NCI-H1436 (cell line): ENCODE measurements at regions not wholly inside any gene's neighbourhood (a gene's known extent, or its start where the extent isn't known, plus 50 kb on each side); places are given as distances from the start of the nearest gene placed in this dataset.

Source experiments
- DNase-seq: peaks from one replicate; lab custom pipeline; 2025; lab: John Stamatoyannopoulos, UW

GRCh38 chr11:70521475-70522308 is 123.4 kb downstream of the CTTN start:
- no peak for DNase-seq

GRCh38 chr11:70522309-70522592 is 123.9 kb downstream of the CTTN start:
- no peak for DNase-seq

GRCh38 chr11:70522593-70523311 is 124.4 kb downstream of the CTTN start:
- DNase-seq = no peak

GRCh38 chr11:70523384-70524095 is 125.2 kb downstream of the CTTN start:
- no peak for DNase-seq

GRCh38 chr11:70524096-70524922 is 126.0 kb downstream of the CTTN start:
- DNase-seq = no peak

GRCh38 chr11:70525006-70525405 is 126.7 kb downstream of the CTTN start:
- no peak for DNase-seq

GRCh38 chr11:70525466-70525865 is 127.1 kb downstream of the CTTN start:
- no peak for DNase-seq

- no peak for DNase-seq
These were observed 128.1 kb downstream of the CTTN start for GRCh38 chr11:70526116-70527045.

GRCh38 chr11:70527046-70527395 is 128.7 kb downstream of the CTTN start:
- DNase-seq = no peak

GRCh38 chr11:70527429-70528045 is 129.2 kb downstream of the CTTN start:
- no peak for DNase-seq

- no peak for DNase-seq
These were observed 129.9 kb downstream of the CTTN start for GRCh38 chr11:70528046-70528793.

GRCh38 chr11:70528794-70529580 is 130.7 kb downstream of the CTTN start:
- no peak for DNase-seq

GRCh38 chr11:70530010-70530409 is 131.7 kb downstream of the CTTN start:
- no peak for DNase-seq

- DNase-seq = no peak
These were observed 132.4 kb downstream of the CTTN start for GRCh38 chr11:70530629-70531185.

- DNase-seq = no peak
These were observed 133.1 kb downstream of the CTTN start for GRCh38 chr11:70531281-70532065.

GRCh38 chr11:70532066-70532440 is 133.7 kb downstream of the CTTN start:
- DNase-seq = no peak

- DNase-seq = no peak
These were observed 134.4 kb downstream of the CTTN start for GRCh38 chr11:70532731-70533130.
